Fibroblast of lung (primary cell): ENCODE measurements at regions not wholly inside any gene's neighbourhood (a gene's known extent, or its start where the extent isn't known, plus 50 kb on each side); places are given as distances from the start of the nearest gene placed in this dataset.
"Not testable (repeated sequence)": the region's sequence is repeated elsewhere in the genome, so short reads cannot be mapped to it uniquely, and the experiment has no call there.

Experiments
- DNase-seq, 2 donors: peaks; one replicate each; pipeline versions ENCODE4 v3.0.0 to v3.0.0-alpha.2; 2010; ENCODE audit warnings: low read depth in 2 of 2
- H2AFZ ChIP-seq: 2 replicates; pipeline ENCODE4 v1.5.1; 2012; ENCODE audit warnings: low read length, control low read depth, inconsistent platforms
- H3K27ac ChIP-seq: 2 replicates; pipeline ENCODE4 v1.5.1; 2011; ENCODE audit warnings: low read length, control low read depth; ENCODE audit not compliant: insufficient read depth
- H3K27me3 ChIP-seq: 2 replicates; pipeline ENCODE4 v1.5.1; 2011; ENCODE audit warnings: mild to moderate bottlenecking, low read length; ENCODE audit not compliant: control insufficient read depth, insufficient read depth
- H3K36me3 ChIP-seq: 2 replicates; pipeline ENCODE4 v1.5.1; 2011; ENCODE audit warnings: low read length; ENCODE audit not compliant: control insufficient read depth, insufficient read depth
- H3K4me1 ChIP-seq: 2 replicates; pipeline ENCODE4 v1.5.1; 2011; ENCODE audit warnings: low read length; ENCODE audit not compliant: control insufficient read depth, insufficient read depth; ENCODE audit errors: extremely low read depth
- H3K4me2 ChIP-seq: 2 replicates; pipeline ENCODE4 v1.5.1; 2011; ENCODE audit warnings: low read length, control low read depth; ENCODE audit not compliant: insufficient read depth; ENCODE audit errors: extremely low read depth
- H3K4me3 ChIP-seq, 4 experiments: fragments of 200-600 bp in 1 of 4; sonication (generic) in 1 of 4; replicated peaks in 1 of 4; 2 replicates each; pipeline ENCODE4 v1.5.1; 2011 to 2016; ENCODE audit warnings: low read length in 4 of 4, low read depth in 3 of 4, mild to moderate bottlenecking in 3 of 4, control low read depth in 2 of 4, inconsistent platforms in 1 of 4, mixed read lengths in 1 of 4; ENCODE audit not compliant: insufficient read depth in 1 of 4; ENCODE audit errors: control extremely low read depth in 1 of 4
- H3K79me2 ChIP-seq: 2 replicates; pipeline ENCODE4 v1.5.1; 2012; ENCODE audit warnings: mild to moderate bottlenecking, low read length, inconsistent platforms; ENCODE audit not compliant: control insufficient read depth, insufficient read depth
- H3K9ac ChIP-seq: 2 replicates; pipeline ENCODE4 v1.5.1; 2011; ENCODE audit warnings: mild to moderate bottlenecking, low read length, control low read depth; ENCODE audit not compliant: insufficient read depth
- H3K9me3 ChIP-seq: 2 replicates; pipeline ENCODE4 v1.5.1; 2012; ENCODE audit warnings: low read depth, low read length; ENCODE audit not compliant: control insufficient read depth, insufficient read depth
- H4K20me1 ChIP-seq: 2 replicates; pipeline ENCODE4 v1.5.1; 2011; ENCODE audit warnings: low read length; ENCODE audit not compliant: control insufficient read depth, insufficient read depth; ENCODE audit errors: extremely low read depth
- CTCF ChIP-seq, 2 donors: IDR thresholded peaks in 1 of 2; conservative IDR thresholded peaks in 1 of 2; 1 replicate in 1 of 2; 2 replicates in 1 of 2; pipeline ENCODE4 v1.5.1; 2011 to 2012; ENCODE audit warnings: low read length in 2 of 2, control low read depth in 1 of 2, inconsistent platforms in 1 of 2, low read depth in 1 of 2, mild to moderate bottlenecking in 1 of 2
- EZH2 ChIP-seq: IDR thresholded peaks from 2 replicates; pipeline ENCODE4 v1.5.1; 2012; ENCODE audit warnings: low read length, control low read depth, mild to moderate bottlenecking; ENCODE audit errors: missing control alignments

- H3K4me2 ChIP-seq, DNase-seq, H2AFZ ChIP-seq, H3K9ac ChIP-seq, H3K79me2 ChIP-seq, H3K27me3 ChIP-seq, H3K27ac ChIP-seq, H3K4me3 ChIP-seq, H3K4me1 ChIP-seq, H4K20me1 ChIP-seq, H3K36me3 ChIP-seq, H3K9me3 ChIP-seq: not testable (repeated sequence)
Observed at GRCh38 chr2:132220589-132220988, 58.8 kb upstream of the ANKRD30BL start.

- H2AFZ ChIP-seq, H3K4me2 ChIP-seq, H3K4me1 ChIP-seq, H3K27ac ChIP-seq, H3K9me3 ChIP-seq, H3K9ac ChIP-seq, H3K27me3 ChIP-seq, H3K36me3 ChIP-seq, H3K4me3 ChIP-seq, DNase-seq, H3K79me2 ChIP-seq, H4K20me1 ChIP-seq: not testable (repeated sequence)
Observed at GRCh38 chr2:132221886-132222285, 60.1 kb upstream of the ANKRD30BL start.

GRCh38 chr2:132252191-132252893, 90.6 kb upstream of the ANKRD30BL start:
- H3K9ac ChIP-seq, result no peak overlapping the region
- no peaks in the 10 kb centered on the region for H3K27me3 ChIP-seq
- TF ChIP-seq CTCF (conservative IDR thresholded peaks at IDR 0.05 in 1 of 2, IDR thresholded peaks at IDR 0.05 in 1 of 2; ENCODE audit: low read depth in 1 of 2, low read length in 2 of 2) (no peak), EZH2 (no peak)
- H3K36me3 ChIP-seq, result no peaks in the 10 kb centered on the region
- H3K4me2 ChIP-seq, result no peak overlapping the region
- no peaks in the 10 kb centered on the region for H4K20me1 ChIP-seq
- H3K27ac ChIP-seq, result no peak overlapping the region
- no peak overlapping the region for H3K4me3 ChIP-seq
- no peak for DNase-seq
- H3K4me1 ChIP-seq, result no peaks in the 10 kb centered on the region
- no peak overlapping the region for H2AFZ ChIP-seq
- no peaks in the 10 kb centered on the region for H3K9me3 ChIP-seq
- no peaks in the 10 kb centered on the region for H3K79me2 ChIP-seq

GRCh38 chr2:132252894-132253264, 91.1 kb upstream of the ANKRD30BL start:
- H3K4me1 ChIP-seq, result no peaks in the 10 kb centered on the region
- no peaks in the 10 kb centered on the region for H3K9me3 ChIP-seq
- H4K20me1 ChIP-seq, result no peaks in the 10 kb centered on the region
- H3K4me3 ChIP-seq, result no peak overlapping the region
- H2AFZ ChIP-seq, result no peak overlapping the region
- H3K4me2 ChIP-seq, result no peak overlapping the region
- no peaks in the 10 kb centered on the region for H3K36me3 ChIP-seq
- H3K27ac ChIP-seq, result no peak overlapping the region
- no peak overlapping the region for H3K9ac ChIP-seq
- no peak for DNase-seq
- no peaks in the 10 kb centered on the region for H3K79me2 ChIP-seq
- TF ChIP-seq CTCF (conservative IDR thresholded peaks at IDR 0.05 in 1 of 2, IDR thresholded peaks at IDR 0.05 in 1 of 2; ENCODE audit: low read depth in 1 of 2, low read length in 2 of 2) (no peak), EZH2 (no peak)
- H3K27me3 ChIP-seq, result no peaks in the 10 kb centered on the region
